Neural cell (in vitro differentiated cells): ENCODE measurements at regions not wholly inside any gene's neighbourhood (a gene's known extent, or its start where the extent isn't known, plus 50 kb on each side); places are given as distances from the start of the nearest gene placed in this dataset.

Source experiments
- small RNA-seq, 3 experiments: library from RNA; depleted of rRNA; stranded (forward); fragments of <200 nt; gene quantifications; one replicate each; pipeline ENCODE3, GENCODE V24; 2012

Small RNA genes in the stretch of these regions (small RNA-seq; reads per million reads assigned to genes)
- gene MIR588 (0 to 2.0 (median 1.9) reads per million in 3 experiments), gene RNU6-200P (0 reads per million in 3 experiments)
